ENCODE measurements at regions not wholly inside any gene's neighbourhood (a gene's known extent, or its start where the extent isn't known, plus 50 kb on each side); places are given as distances from the start of the nearest gene placed in this dataset.

- TF ChIP-seq, protein P1, sequence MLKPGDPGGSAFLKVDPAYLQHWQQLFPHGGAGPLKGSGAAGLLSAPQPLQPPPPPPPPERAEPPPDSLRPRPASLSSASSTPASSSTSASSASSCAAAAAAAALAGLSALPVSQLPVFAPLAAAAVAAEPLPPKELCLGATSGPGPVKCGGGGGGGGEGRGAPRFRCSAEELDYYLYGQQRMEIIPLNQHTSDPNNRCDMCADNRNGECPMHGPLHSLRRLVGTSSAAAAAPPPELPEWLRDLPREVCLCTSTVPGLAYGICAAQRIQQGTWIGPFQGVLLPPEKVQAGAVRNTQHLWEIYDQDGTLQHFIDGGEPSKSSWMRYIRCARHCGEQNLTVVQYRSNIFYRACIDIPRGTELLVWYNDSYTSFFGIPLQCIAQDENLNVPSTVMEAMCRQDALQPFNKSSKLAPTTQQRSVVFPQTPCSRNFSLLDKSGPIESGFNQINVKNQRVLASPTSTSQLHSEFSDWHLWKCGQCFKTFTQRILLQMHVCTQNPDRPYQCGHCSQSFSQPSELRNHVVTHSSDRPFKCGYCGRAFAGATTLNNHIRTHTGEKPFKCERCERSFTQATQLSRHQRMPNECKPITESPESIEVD (tag by site-specific recombination; IDR thresholded peaks at IDR 0.05): no peak
- TF ChIP-seq SCRT2 (tag by site-specific recombination; IDR thresholded peaks at IDR 0.05): no peak
Measured at GRCh38 chr13:95434111-95434510, 118.4 kb upstream of the CLDN10 start (continued).

GRCh38 chr13:95437561-95437960 is 115.0 kb upstream of the CLDN10 start:
- H3K36me3 ChIP-seq (ENCODE audit: control insufficient read depth in 2 of 2, insufficient read depth in 1 of 2, low read length in 2 of 2): no peaks in the 10 kb centered on the region
- H3K4me1 ChIP-seq (ENCODE audit: control insufficient read depth, insufficient read depth, low read length): no peaks in the 10 kb centered on the region
- POLR2A ChIA-PET: no interaction called here
- no peak for TF ChIP-seq GLI2 (tag by site-specific recombination; IDR thresholded peaks at IDR 0.05; ENCODE audit: borderline replicate concordance, low read depth)
- no peak for TF ChIP-seq ZNF768 (tag by site-specific recombination; IDR thresholded peaks at IDR 0.05)
- TF ChIP-seq ZSCAN16 (tag by site-specific recombination; IDR thresholded peaks at IDR 0.05): no peak
- no peak for TF ChIP-seq ZNF138 (tag by site-specific recombination; IDR thresholded peaks at IDR 0.05; ENCODE audit: borderline replicate concordance)
- no peak for TF ChIP-seq ZNF792 (tag by site-specific recombination; IDR thresholded peaks at IDR 0.05)
- no peak for TF ChIP-seq KLF10 (tag by site-specific recombination; IDR thresholded peaks at IDR 0.05)
- TF ChIP-seq ZBTB26 (tag by site-specific recombination; optimal IDR thresholded peaks at IDR 0.05): no peak
- no peak overlapping the region for H3K27ac ChIP-seq (ENCODE audit: extremely low read depth, low read depth, low read length)
- CTCF ChIA-PET: no interaction called here
- no peak overlapping the region for H3K4me3 ChIP-seq (ENCODE audit: low read depth, low read length)
- H3K9me3 ChIP-seq (ENCODE audit: control insufficient read depth, insufficient read depth, low read depth, low read length): no peaks in the 10 kb centered on the region

GRCh38 chr13:95438297-95438696 is 114.2 kb upstream of the CLDN10 start:
- Histone ChIP-seq H3K36me3 (ENCODE audit: control insufficient read depth in 2 of 2, insufficient read depth in 1 of 2, low read length in 2 of 2) (no peaks in the 10 kb centered on the region), H3K27ac (ENCODE audit: extremely low read depth, low read depth, low read length) (no peak overlapping the region), H3K4me3 (ENCODE audit: low read depth, low read length) (no peak overlapping the region), H3K9me3 (ENCODE audit: control insufficient read depth, insufficient read depth, low read depth, low read length) (no peaks in the 10 kb centered on the region), H3K4me1 (ENCODE audit: control insufficient read depth, insufficient read depth, low read length) (no peaks in the 10 kb centered on the region)
- POLR2A ChIA-PET: no interaction called here
- TF ChIP-seq ZNF335 (tag by site-specific recombination; conservative IDR thresholded peaks at IDR 0.05): no peak
- CTCF ChIA-PET: interaction anchor here (0.7 kb wide), 1 partner anchor 9 kb away, joined by 3 read pairs; no protein-coding TSS in a partner anchor

DNA sequence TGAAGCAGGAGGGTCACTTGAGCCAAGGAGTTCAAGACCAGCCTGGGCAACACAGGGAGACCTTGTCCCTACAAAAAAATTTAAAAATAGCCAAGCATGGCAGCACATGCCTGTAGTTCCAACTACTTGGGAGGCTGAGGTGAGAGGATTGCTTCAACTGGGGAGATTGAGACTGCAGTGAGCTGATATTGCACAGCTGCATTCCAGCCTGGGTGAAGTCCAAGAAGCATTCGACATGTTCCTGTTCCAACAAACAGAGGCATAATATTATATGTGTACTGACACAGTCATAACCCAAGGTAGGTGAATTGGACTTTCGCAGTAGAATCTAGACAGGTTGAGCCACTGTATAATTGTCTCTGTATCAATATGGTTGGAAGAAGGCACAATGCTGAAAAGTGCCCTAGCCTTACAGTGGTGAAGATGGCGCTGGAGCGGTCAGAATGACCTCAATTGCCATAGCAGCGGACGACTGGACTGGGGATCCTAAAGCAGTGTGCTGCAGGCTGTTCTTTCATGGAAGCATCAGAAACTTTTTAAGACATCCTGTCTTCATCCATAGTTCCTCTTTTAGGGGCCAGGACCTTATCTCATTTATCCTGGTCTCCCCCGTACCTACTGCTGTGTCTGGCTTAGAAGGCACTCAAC is 112.0 kb upstream of the CLDN10 start:
- Histone ChIP-seq H3K36me3 (ENCODE audit: control insufficient read depth in 2 of 2, insufficient read depth in 1 of 2, low read length in 2 of 2) (no peaks in the 10 kb centered on the region), H3K27ac (ENCODE audit: extremely low read depth, low read depth, low read length) (no peak overlapping the region), H3K9me3 (ENCODE audit: control insufficient read depth, insufficient read depth, low read depth, low read length) (no peaks in the 10 kb centered on the region), H3K4me3 (ENCODE audit: low read depth, low read length) (no peak overlapping the region), H3K4me1 (ENCODE audit: control insufficient read depth, insufficient read depth, low read length) (no peaks in the 10 kb centered on the region)
- CTCF ChIA-PET: no interaction called here
- POLR2A ChIA-PET: no interaction called here
- TF ChIP-seq MEIS1 (CRISPR knock-in tag; IDR thresholded peaks at IDR 0.05; ENCODE audit: borderline replicate concordance) (no peak), ZNF280D (tag by site-specific recombination; IDR thresholded peaks at IDR 0.05) (no peak), ZBTB8A (tag by site-specific recombination; IDR thresholded peaks at IDR 0.05) (no peak), PRDM2 (tag by site-specific recombination; IDR thresholded peaks at IDR 0.05; ENCODE audit: borderline replicate concordance) (no peak), ZNF398 (tag by site-specific recombination; IDR thresholded peaks at IDR 0.05) (no peak)
